ENCODE measurements at regions not wholly inside any gene's neighbourhood (a gene's known extent, or its start where the extent isn't known, plus 50 kb on each side); places are given as distances from the start of the nearest gene placed in this dataset.

GRCh38 chr14:98689951-98690350 is 582.0 kb downstream of the BCL11B start:
- H2AFZ ChIP-seq (ENCODE audit: low read depth) = no peak overlapping the region
- no peaks in the 10 kb centered on the region for H3K9me2 ChIP-seq
- H3K27ac ChIP-seq (ENCODE audit: low read depth in 2 of 2, low read length in 1 of 2) = no peak overlapping the region
- 0% methylated on average over 3 of the region's 3 CpGs for WGBS (ENCODE audit: low lambda C conversion rate)
- H4K20me1 ChIP-seq (ENCODE audit: insufficient read depth) = no peaks in the 10 kb centered on the region
- no peaks in the 10 kb centered on the region for H3K36me3 ChIP-seq (replicated peaks in 1 of 2; ENCODE audit: control insufficient read depth in 1 of 2, insufficient read depth in 2 of 2, low read length in 1 of 2)
- no peaks in the 10 kb centered on the region for H3K79me2 ChIP-seq (ENCODE audit: insufficient read depth)
- no peak overlapping the region for H3K9ac ChIP-seq
- no peak overlapping the region for H3K4me3 ChIP-seq (ENCODE audit: low read depth in 2 of 2, low read length in 1 of 2)
- H3K4me1 ChIP-seq (ENCODE audit: control insufficient read depth in 1 of 2, insufficient read depth in 2 of 2, low read depth in 1 of 2, low read length in 1 of 2) = no peaks in the 10 kb centered on the region
- CTCF ChIA-PET = no interaction called here
- no peaks in the 10 kb centered on the region for H3F3A ChIP-seq (replicated peaks; ENCODE audit: insufficient read depth)
- no peak for DNase-seq
- H3K4me2 ChIP-seq = no peak overlapping the region
- no peak for TF ChIP-seq FOXM1 (IDR thresholded peaks at IDR 0.05; ENCODE audit: low read depth)
- TF ChIP-seq POLR2AphosphoS5 (IDR thresholded peaks at IDR 0.05; ENCODE audit: low read depth, low read length) = no peak
- TF ChIP-seq TEAD4 (IDR thresholded peaks at IDR 0.05; ENCODE audit: borderline replicate concordance, insufficient read depth) = no peak
- TF ChIP-seq SMC3 (IDR thresholded peaks at IDR 0.05; ENCODE audit: low read depth, low read length) = no peak
- TF ChIP-seq, protein P1, sequence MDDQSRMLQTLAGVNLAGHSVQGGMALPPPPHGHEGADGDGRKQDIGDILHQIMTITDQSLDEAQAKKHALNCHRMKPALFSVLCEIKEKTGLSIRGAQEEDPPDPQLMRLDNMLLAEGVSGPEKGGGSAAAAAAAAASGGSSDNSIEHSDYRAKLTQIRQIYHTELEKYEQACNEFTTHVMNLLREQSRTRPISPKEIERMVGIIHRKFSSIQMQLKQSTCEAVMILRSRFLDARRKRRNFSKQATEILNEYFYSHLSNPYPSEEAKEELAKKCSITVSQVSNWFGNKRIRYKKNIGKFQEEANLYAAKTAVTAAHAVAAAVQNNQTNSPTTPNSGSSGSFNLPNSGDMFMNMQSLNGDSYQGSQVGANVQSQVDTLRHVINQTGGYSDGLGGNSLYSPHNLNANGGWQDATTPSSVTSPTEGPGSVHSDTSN (IDR thresholded peaks at IDR 0.05) = no peak
- no peak for TF ChIP-seq FOSL2 (IDR thresholded peaks at IDR 0.05; ENCODE audit: borderline replicate concordance, low read depth)
- TF ChIP-seq RXRA (IDR thresholded peaks at IDR 0.05; ENCODE audit: borderline replicate concordance, low read depth) = no peak
- TF ChIP-seq GABPA (IDR thresholded peaks at IDR 0.05; ENCODE audit: low read depth) = no peak
- no peak for TF ChIP-seq CHD2 (IDR thresholded peaks at IDR 0.05; ENCODE audit: low read length, partially characterized antibody)
- no peak for TF ChIP-seq JUND (IDR thresholded peaks at IDR 0.05)
- TF ChIP-seq NRF1 (IDR thresholded peaks at IDR 0.05; ENCODE audit: low read depth, low read length) = no peak
- TF ChIP-seq GATA2 (CRISPR knock-in tag; IDR thresholded peaks at IDR 0.05) = no peak
- TF ChIP-seq, protein P2, sequence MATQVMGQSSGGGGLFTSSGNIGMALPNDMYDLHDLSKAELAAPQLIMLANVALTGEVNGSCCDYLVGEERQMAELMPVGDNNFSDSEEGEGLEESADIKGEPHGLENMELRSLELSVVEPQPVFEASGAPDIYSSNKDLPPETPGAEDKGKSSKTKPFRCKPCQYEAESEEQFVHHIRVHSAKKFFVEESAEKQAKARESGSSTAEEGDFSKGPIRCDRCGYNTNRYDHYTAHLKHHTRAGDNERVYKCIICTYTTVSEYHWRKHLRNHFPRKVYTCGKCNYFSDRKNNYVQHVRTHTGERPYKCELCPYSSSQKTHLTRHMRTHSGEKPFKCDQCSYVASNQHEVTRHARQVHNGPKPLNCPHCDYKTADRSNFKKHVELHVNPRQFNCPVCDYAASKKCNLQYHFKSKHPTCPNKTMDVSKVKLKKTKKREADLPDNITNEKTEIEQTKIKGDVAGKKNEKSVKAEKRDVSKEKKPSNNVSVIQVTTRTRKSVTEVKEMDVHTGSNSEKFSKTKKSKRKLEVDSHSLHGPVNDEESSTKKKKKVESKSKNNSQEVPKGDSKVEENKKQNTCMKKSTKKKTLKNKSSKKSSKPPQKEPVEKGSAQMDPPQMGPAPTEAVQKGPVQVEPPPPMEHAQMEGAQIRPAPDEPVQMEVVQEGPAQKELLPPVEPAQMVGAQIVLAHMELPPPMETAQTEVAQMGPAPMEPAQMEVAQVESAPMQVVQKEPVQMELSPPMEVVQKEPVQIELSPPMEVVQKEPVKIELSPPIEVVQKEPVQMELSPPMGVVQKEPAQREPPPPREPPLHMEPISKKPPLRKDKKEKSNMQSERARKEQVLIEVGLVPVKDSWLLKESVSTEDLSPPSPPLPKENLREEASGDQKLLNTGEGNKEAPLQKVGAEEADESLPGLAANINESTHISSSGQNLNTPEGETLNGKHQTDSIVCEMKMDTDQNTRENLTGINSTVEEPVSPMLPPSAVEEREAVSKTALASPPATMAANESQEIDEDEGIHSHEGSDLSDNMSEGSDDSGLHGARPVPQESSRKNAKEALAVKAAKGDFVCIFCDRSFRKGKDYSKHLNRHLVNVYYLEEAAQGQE (IDR thresholded peaks at IDR 0.05; ENCODE audit: low read depth, low read length) = no peak
- POLR2A ChIA-PET = no interaction called here
- H3K9me3 ChIP-seq = no peaks in the 10 kb centered on the region
- H3K27me3 ChIP-seq (ENCODE audit: insufficient read depth) = no peaks in the 10 kb centered on the region

- Histone ChIP-seq H3K79me2 (ENCODE audit: insufficient read depth) (no peaks in the 10 kb centered on the region), H3K36me3 (replicated peaks in 1 of 2; ENCODE audit: control insufficient read depth in 1 of 2, insufficient read depth in 2 of 2, low read length in 1 of 2) (no peaks in the 10 kb centered on the region), H3K4me2 (no peak overlapping the region), H3K4me1 (ENCODE audit: control insufficient read depth in 1 of 2, insufficient read depth in 2 of 2, low read depth in 1 of 2, low read length in 1 of 2) (no peaks in the 10 kb centered on the region), H2AFZ (ENCODE audit: low read depth) (no peak overlapping the region), H3K4me3 (ENCODE audit: low read depth in 2 of 2, low read length in 1 of 2) (no peak overlapping the region), H3K9ac (no peak overlapping the region), H3K27ac (ENCODE audit: low read depth in 2 of 2, low read length in 1 of 2) (no peak overlapping the region), H3F3A (replicated peaks; ENCODE audit: insufficient read depth) (no peaks in the 10 kb centered on the region), H3K27me3 (ENCODE audit: insufficient read depth) (no peaks in the 10 kb centered on the region), H4K20me1 (ENCODE audit: insufficient read depth) (no peaks in the 10 kb centered on the region), H3K9me3 (no peaks in the 10 kb centered on the region), H3K9me2 (no peaks in the 10 kb centered on the region)
- ChIA-PET POLR2A (no interaction called here), CTCF (interaction anchor here (0.9 kb wide), 1 partner anchor 20 kb away, joined by 3 read pairs; no protein-coding TSS in a partner anchor)
- 1% methylated on average over 5 of the region's 5 CpGs for WGBS (ENCODE audit: low lambda C conversion rate)
- no peak for DNase-seq
- TF ChIP-seq CHD2 (IDR thresholded peaks at IDR 0.05; ENCODE audit: low read length, partially characterized antibody) (no peak), TEAD4 (IDR thresholded peaks at IDR 0.05; ENCODE audit: borderline replicate concordance, insufficient read depth) (no peak), USF2 (IDR thresholded peaks at IDR 0.05; ENCODE audit: borderline replicate concordance, low read depth, low read length) (no peak), IRF3 (IDR thresholded peaks at IDR 0.05; ENCODE audit: low read depth, low read length) (no peak), NRF1 (IDR thresholded peaks at IDR 0.05; ENCODE audit: low read depth, low read length) (no peak), GABPA (IDR thresholded peaks at IDR 0.05; ENCODE audit: low read depth) (no peak), RCOR1 (IDR thresholded peaks at IDR 0.05; ENCODE audit: low read length) (no peak), SMC3 (IDR thresholded peaks at IDR 0.05; ENCODE audit: low read depth, low read length) (no peak), MXI1 (IDR thresholded peaks at IDR 0.05; ENCODE audit: low read depth, low read length) (no peak), FOXM1 (IDR thresholded peaks at IDR 0.05; ENCODE audit: low read depth) (no peak)
- TF ChIP-seq, protein P2 (IDR thresholded peaks at IDR 0.05; ENCODE audit: low read depth, low read length) = no peak
These were observed 579.2 kb downstream of the BCL11B start for GRCh38 chr14:98692832-98693231.

Measured in SK-N-SH (cell line).